ENCODE measurements at regions not wholly inside any gene's neighbourhood (a gene's known extent, or its start where the extent isn't known, plus 50 kb on each side); places are given as distances from the start of the nearest gene placed in this dataset.
"Not testable (repeated sequence)": the region's sequence is repeated elsewhere in the genome, so short reads cannot be mapped to it uniquely, and the experiment has no call there.

DNA sequence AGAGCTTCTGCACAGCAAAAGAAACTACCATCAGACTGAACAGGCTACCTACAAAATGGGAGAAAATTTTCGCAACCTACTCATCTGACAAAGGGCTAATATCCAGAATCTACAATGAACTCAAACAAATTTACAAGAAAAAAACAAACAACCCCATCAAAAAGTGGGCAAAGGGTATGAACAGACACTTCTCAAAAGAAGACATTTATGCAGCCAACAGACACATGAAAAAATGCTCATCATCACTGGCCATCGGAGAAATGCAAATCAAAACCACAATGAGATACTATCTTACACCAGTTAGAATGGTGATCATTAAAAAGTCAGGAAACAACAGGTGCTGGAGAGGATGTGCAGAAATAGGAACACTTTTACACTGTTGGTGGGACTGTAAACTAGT is 179.4 kb upstream of the JUN start:
- not testable (repeated sequence) for H3K9me3 ChIP-seq (ENCODE audit: control insufficient read depth, insufficient read depth, low read length); H3K4me1 ChIP-seq (ENCODE audit: insufficient read depth, low read length); H3K9ac ChIP-seq (ENCODE audit: low read depth, low read length); H3K36me3 ChIP-seq (ENCODE audit: insufficient read depth, low read length)

DNA sequence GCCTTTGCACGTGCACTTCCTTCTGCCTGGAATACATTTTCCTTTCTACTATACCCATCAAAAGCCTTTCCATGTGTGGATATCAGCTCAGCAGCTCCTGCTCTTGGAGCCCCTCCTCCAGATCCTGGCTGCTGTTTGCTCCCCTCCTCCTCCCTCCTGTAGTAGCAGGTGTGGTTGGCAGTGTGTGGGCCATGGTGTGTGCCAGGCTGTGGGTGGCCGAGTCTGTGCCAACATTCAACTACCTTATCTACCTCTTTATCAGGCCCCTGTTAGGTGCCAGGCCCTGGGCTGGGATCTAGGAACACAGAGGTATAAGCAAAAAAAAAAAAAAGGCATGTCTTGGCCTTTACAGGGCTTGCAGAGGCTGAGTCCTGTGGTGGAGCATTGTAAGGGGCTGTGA is 180.6 kb upstream of the JUN start:
- Histone ChIP-seq H3K36me3 (ENCODE audit: insufficient read depth, low read length) (no peaks in the 10 kb centered on the region), H3K4me1 (ENCODE audit: insufficient read depth, low read length) (no peaks in the 10 kb centered on the region), H3K9ac (ENCODE audit: low read depth, low read length) (no peak overlapping the region), H3K9me3 (ENCODE audit: control insufficient read depth, insufficient read depth, low read length) (no peaks in the 10 kb centered on the region)

DNA sequence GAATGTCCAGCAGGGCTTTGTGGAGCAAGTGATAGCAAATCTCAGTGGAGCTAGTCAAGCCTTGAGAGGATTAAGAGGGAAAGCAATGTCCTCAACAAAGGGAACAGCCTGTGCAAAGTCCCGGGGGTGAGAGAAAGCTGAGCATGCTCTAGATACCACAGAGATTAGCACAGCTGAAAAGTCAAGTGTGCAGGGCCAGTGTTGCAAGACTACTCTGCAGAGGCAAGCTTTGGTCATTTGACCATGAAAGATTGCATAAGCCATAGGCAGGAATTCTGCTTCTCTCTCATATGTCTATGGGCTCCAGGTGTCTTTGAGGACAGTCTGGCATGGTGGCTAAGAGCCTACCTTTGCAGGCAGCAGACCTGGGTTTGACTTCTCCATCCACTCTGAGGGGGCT is 181.0 kb upstream of the JUN start:
- H3K4me1 ChIP-seq (ENCODE audit: insufficient read depth, low read length), result no peaks in the 10 kb centered on the region
- no peaks in the 10 kb centered on the region for H3K36me3 ChIP-seq (ENCODE audit: insufficient read depth, low read length)
- H3K9ac ChIP-seq (ENCODE audit: low read depth, low read length), result no peak overlapping the region
- H3K9me3 ChIP-seq (ENCODE audit: control insufficient read depth, insufficient read depth, low read length), result no peaks in the 10 kb centered on the region

DNA sequence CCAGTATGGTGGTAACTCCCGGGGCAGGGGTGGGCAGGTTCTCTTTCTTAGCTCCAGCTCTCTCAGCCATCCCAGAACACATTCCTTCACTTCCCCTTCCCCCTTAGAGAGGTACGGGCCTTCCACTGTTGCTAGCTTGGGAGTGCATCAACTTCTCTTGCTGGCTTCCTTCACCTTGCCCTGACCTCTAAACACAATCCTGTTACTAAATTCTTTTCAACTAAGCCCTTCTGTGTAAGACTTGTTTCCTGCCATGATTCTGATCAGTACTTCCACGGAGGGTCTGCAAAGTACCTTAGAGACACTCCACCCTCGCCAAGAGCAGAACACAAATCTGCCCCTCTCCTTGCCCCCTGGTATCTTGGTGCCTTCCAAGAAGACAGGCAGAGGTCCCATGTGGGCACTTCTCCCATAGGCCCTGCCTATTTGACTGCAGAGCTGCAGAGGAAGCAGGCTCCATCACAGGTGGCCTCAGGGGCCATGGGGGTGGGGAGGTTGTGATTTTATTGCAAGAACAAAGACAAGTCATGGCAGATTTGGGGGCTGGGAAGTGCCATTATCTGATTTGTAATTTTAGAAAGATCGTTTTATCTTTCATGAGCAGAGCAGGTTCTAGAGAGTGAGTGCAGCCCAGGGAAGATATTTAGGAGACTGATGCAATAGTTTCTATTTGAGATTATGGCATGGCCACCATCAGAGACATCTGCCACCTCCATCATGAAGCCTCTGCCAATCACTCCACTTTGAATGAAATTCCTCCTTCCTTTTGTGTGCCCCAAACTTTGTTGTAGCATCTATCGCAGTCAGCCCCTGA is 182.5 kb upstream of the JUN start:
- no peak overlapping the region for H3K9ac ChIP-seq (ENCODE audit: low read depth, low read length)
- no peaks in the 10 kb centered on the region for H3K36me3 ChIP-seq (ENCODE audit: insufficient read depth, low read length)
- no peaks in the 10 kb centered on the region for H3K4me1 ChIP-seq (ENCODE audit: insufficient read depth, low read length)
- H3K9me3 ChIP-seq (ENCODE audit: control insufficient read depth, insufficient read depth, low read length), result no peaks in the 10 kb centered on the region

DNA sequence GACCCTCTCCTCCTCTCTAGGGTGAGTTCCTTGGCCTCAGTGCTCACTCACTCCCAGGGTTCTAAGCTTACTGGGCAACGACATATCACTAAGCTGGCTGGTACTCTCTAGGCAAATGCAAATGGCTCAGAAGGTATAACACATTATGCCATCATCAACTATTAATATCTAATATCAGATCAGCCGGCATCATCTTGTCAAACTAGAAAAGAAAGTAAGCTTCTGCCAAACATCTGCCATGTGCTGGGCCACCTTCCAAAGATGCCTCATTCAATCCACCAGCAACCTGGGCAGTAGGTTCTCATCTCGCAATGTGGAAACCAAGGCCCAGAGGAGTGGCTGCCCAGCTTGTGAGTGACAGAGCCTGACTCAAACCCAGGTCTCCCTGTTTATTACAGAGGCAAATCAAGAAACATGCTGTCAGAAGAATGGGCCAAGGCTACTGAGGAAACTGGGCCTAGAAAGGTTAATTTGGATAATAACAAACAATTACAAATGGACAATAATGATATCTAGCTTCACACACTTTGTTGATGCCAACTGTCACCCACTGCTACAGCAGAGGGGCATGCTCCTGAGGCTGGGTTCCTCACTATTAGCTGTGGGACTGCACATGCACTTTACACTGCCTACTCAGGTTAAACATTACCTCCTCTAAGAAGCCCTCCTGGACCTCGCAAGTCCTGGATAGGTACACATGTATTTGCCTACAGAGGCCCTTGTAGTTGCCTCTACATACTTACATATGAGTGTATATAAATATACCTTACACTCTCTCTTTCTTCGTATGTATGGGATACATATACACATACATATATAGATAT is 183.3 kb upstream of the JUN start:
- H3K4me1 ChIP-seq (ENCODE audit: insufficient read depth, low read length), result no peaks in the 10 kb centered on the region
- H3K36me3 ChIP-seq (ENCODE audit: insufficient read depth, low read length), result no peaks in the 10 kb centered on the region
- H3K9ac ChIP-seq (ENCODE audit: low read depth, low read length), result no peak overlapping the region
- H3K9me3 ChIP-seq (ENCODE audit: control insufficient read depth, insufficient read depth, low read length), result no peaks in the 10 kb centered on the region

DNA sequence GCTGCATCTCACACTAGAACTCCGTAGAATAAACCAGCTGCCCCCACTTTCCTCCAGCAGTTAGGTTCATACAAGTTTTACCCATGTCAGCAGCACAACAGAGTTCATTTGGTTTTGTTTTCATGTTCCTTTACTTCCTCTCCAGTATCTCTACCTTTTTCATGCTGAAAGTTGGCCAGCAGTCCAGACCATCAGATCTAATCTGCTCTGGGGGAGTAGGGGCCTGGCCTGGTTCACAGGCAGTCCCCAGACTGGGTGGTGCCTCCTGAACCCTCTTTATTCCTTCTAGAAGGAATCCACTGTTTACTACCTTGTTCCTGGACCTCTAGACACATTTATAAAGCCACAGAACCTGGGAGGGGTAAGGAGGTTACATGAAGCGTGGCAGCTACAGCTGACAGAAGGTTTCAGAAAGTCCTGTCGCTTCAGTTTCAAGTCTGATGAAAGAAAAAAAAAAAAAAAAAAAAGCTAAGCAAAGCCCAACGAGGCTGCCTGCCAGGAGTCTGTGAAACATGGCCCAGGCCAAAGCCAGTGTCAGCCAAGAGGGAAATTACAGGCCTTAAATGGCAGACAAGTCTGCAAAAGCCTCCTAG is 184.6 kb upstream of the JUN start:
- Histone ChIP-seq H3K9me3 (ENCODE audit: control insufficient read depth, insufficient read depth, low read length) (no peaks in the 10 kb centered on the region), H3K4me1 (ENCODE audit: insufficient read depth, low read length) (no peaks in the 10 kb centered on the region), H3K9ac (ENCODE audit: low read depth, low read length) (no peak overlapping the region), H3K36me3 (ENCODE audit: insufficient read depth, low read length) (no peaks in the 10 kb centered on the region)

DNA sequence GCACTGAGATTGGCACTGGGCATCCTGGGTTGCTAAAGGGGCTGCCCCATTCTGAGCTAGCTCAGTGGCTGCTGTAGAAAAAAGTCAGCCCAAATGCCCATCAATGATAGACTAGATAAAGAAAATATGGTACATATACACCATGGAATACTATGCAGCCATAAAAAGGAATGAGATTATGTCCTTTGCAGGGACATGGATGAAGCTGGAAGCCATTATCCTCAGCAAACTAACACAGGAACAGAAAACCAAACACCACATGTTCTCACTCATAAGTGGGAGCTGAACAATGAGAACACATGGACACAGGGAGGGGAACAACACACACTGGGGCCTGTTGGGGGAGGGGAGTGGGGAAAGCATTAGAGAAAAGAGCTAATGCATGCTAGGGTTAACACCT is 185.3 kb upstream of the JUN start:
- not testable (repeated sequence) for H3K36me3 ChIP-seq (ENCODE audit: insufficient read depth, low read length); H3K4me1 ChIP-seq (ENCODE audit: insufficient read depth, low read length); H3K9me3 ChIP-seq (ENCODE audit: control insufficient read depth, insufficient read depth, low read length); H3K9ac ChIP-seq (ENCODE audit: low read depth, low read length)

DNA sequence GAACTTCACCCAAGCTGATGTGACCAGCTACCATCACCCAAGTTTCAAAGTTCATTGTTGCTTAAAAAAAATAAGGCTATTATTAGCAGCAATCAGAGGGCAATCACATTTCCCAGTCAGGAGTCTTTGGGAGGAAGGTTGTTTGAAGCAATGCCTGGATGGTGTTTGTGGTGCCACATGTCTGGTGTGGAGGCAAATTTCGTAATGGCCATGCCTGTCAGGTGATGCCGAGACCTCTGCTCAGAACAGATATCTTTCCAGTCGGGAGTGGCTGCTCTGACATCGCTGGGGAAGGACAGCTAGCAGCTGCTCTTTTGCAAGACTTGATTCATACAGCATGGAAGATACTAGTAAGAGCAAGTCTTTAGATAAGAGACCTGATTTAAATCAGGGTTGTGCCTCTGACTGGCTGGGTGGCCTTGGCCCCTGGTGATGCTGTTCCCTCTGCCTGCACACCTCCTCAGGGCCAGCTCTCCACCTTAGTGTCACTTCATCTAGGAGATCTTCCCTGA is 187.8 kb upstream of the JUN start:
- no peak overlapping the region for H3K9ac ChIP-seq (ENCODE audit: low read depth, low read length)
- H3K36me3 ChIP-seq (ENCODE audit: insufficient read depth, low read length), result no peaks in the 10 kb centered on the region
- no peaks in the 10 kb centered on the region for H3K9me3 ChIP-seq (ENCODE audit: control insufficient read depth, insufficient read depth, low read length)

DNA sequence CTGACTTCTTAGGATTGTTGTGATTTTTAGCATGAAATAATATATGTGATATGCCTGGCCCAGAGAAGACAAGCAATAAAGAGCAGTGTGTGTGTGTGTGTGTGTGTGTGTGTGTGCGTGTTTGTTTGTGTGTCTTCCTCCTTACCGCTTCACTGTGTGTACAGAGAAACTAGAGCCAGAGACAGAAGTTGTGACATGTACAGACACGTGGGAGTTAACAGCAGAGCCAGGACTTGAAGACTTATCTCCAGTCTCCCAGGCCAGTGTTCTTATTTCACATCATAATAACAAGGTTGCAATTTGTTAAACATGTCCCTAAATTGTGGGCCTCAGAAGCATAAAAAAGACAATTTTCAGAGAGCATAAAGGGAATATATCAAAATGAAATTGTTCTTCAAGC is 192.0 kb upstream of the JUN start:
- Histone ChIP-seq H3K9me3 (ENCODE audit: control insufficient read depth, insufficient read depth, low read length) (no peaks in the 10 kb centered on the region), H3K4me1 (ENCODE audit: insufficient read depth, low read length) (no peaks in the 10 kb centered on the region), H3K36me3 (ENCODE audit: insufficient read depth, low read length) (no peaks in the 10 kb centered on the region), H3K9ac (ENCODE audit: low read depth, low read length) (no peak overlapping the region)

More for the DNA sequence above, 187.8 kb upstream of the JUN start:
- H3K4me1 ChIP-seq (ENCODE audit: insufficient read depth, low read length), result no peaks in the 10 kb centered on the region

DNA sequence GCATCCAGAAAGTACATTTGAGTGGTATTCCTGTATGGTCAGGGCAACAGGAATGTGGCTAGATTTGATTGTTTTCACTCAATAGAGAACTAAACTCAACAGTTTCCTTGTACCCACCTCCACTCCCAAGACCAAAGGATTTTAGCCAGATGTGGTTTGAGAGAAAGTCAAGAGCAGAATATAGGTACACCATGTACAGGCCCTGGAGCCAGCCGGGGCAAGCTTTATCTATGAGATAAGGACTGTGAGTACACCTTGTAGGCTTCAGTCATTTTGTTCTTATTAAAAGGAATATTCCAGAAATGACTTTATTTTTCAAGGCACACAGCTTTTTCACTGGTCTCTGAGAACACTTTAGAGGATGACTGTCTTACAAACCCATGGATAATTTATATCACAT is 192.4 kb upstream of the JUN start:
- Histone ChIP-seq H3K4me1 (ENCODE audit: insufficient read depth, low read length) (no peaks in the 10 kb centered on the region; the same call in 1 of the 2 replicates), H3K9me3 (ENCODE audit: control insufficient read depth, insufficient read depth, low read length) (no peaks in the 10 kb centered on the region), H3K9ac (ENCODE audit: low read depth, low read length) (no peak overlapping the region), H3K36me3 (ENCODE audit: insufficient read depth, low read length) (no peaks in the 10 kb centered on the region)

DNA sequence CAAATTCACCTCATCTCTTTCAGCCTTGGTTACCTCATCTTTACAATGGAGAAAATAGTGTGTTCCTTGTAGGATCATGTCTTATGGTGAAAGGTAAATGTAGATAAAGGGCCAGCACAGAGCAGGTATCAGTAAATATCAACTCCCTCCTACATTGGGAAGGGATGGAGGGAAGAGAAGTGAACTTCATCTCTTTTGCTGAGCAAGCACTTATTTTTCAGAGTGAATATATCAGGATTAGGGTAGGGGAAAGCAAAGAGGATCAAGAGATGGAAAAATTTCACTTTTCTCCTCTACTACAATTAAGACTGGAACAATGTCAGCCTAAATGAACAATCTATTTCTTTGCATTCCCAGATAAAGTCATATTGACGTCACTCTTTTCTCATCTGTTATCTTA is 193.8 kb upstream of the JUN start:
- peaks cover 5% of the 10 kb centered on the region; the same call in 1 of the 2 replicates for H3K4me1 ChIP-seq (ENCODE audit: insufficient read depth, low read length)
- H3K9me3 ChIP-seq (ENCODE audit: control insufficient read depth, insufficient read depth, low read length), result no peaks in the 10 kb centered on the region
- H3K9ac ChIP-seq (ENCODE audit: low read depth, low read length), result no peak overlapping the region
- H3K36me3 ChIP-seq (ENCODE audit: insufficient read depth, low read length), result no peaks in the 10 kb centered on the region

DNA sequence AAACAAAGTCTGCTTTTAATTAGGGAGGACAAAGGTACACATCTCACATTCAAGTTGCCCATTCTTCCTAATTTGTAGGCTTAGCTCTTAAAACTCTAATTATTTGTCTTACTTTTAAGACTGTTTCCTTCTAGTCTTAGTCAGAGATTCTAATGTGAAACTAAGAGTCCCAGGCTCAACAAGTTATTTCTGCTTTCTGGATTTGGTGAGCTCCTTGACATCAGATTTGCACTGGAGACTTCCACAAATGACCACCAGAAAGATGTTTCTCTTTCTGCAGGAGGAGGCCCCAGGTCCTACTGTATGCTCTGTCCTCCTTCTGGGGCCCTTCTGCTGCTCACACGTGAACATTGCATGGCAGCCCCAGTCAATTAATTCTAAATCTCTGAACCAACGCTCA is 194.2 kb upstream of the JUN start:
- Histone ChIP-seq H3K36me3 (ENCODE audit: insufficient read depth, low read length) (no peaks in the 10 kb centered on the region), H3K9ac (ENCODE audit: low read depth, low read length) (no peak overlapping the region), H3K4me1 (ENCODE audit: insufficient read depth, low read length) (peaks cover 6% of the 10 kb centered on the region; the same call in 1 of the 2 replicates), H3K9me3 (ENCODE audit: control insufficient read depth, insufficient read depth, low read length) (no peaks in the 10 kb centered on the region)

DNA sequence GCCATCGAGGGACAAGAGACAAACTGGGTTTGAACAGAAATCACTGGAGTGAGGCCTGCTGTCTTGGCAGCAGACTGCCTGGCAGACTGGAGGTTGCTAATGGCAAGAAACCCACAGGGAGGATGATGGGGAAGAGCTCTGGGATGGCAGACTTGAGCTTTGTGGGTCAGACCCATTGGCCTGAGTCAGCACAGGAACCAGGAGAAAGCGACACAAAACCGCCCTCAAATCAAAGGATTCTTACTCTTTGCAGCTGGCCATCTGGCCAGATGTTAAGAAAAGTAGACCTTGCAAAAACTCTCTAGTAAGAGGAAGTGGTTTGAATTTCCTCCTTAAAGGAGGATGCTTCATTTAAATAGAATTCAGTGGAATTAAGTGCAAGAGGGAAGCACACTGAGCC is 195.2 kb upstream of the JUN start:
- no peaks in the 10 kb centered on the region for H3K36me3 ChIP-seq (ENCODE audit: insufficient read depth, low read length)
- peaks cover 6% of the 10 kb centered on the region; the same call in 1 of the 2 replicates for H3K4me1 ChIP-seq (ENCODE audit: insufficient read depth, low read length)
- H3K9ac ChIP-seq (ENCODE audit: low read depth, low read length), result no peak overlapping the region
- no peaks in the 10 kb centered on the region for H3K9me3 ChIP-seq (ENCODE audit: control insufficient read depth, insufficient read depth, low read length)

DNA sequence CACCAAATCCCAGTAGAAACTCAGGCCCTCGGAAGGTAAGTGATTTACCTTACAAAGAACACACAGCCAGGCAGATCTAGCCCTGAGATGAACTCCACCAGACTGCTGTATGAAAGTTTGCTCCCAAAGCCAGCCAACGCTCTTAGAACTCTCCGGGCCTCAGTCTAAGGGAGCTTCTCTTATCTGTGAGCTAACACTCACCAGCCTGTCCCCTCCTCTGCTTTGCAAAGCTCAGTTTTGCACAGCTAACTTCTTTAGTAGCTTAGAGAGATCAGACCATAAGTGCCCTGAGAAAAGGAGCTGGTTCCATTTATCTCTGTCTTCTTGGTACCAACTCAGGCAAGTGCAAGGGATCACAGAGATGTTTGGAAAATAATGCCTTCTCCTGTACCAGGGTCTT is 195.8 kb upstream of the JUN start:
- H3K4me1 ChIP-seq (ENCODE audit: insufficient read depth, low read length), result peaks cover 6% of the 10 kb centered on the region; the same call in 1 of the 2 replicates
- no peaks in the 10 kb centered on the region for H3K9me3 ChIP-seq (ENCODE audit: control insufficient read depth, insufficient read depth, low read length)
- H3K9ac ChIP-seq (ENCODE audit: low read depth, low read length), result no peak overlapping the region
- H3K36me3 ChIP-seq (ENCODE audit: insufficient read depth, low read length), result no peaks in the 10 kb centered on the region

Data from ES-I3 (cell line).